ENCODE measurements at regions not wholly inside any gene's neighbourhood (a gene's known extent, or its start where the extent isn't known, plus 50 kb on each side); places are given as distances from the start of the nearest gene placed in this dataset.
A peak's percentile ranks its signal among the peaks of the same experiment; 100 is the strongest.

- DNase-seq (ENCODE audit: low spot score): no peak
Observed at GRCh38 chr13:54884682-54885081, 1856.1 kb downstream of the OLFM4 start.

GRCh38 chr13:54890976-54891375 is 1862.4 kb downstream of the OLFM4 start:
- DNase-seq (ENCODE audit: low spot score): no peak

- DNase-seq (ENCODE audit: low spot score): no peak
Observed at GRCh38 chr13:54901316-54901715, 1872.7 kb downstream of the OLFM4 start.

GRCh38 chr13:54912367-54912766 is 1883.8 kb downstream of the OLFM4 start:
- no peak for DNase-seq (ENCODE audit: low spot score)

- DNase-seq (ENCODE audit: low spot score): no peak
Observed at GRCh38 chr13:54913668-54914067, 1885.1 kb downstream of the OLFM4 start.

GRCh38 chr13:54927538-54927937 is 1898.9 kb downstream of the OLFM4 start:
- no peak for DNase-seq (ENCODE audit: low spot score)

GRCh38 chr13:54928071-54928470 is 1899.5 kb downstream of the OLFM4 start:
- no peak for DNase-seq (ENCODE audit: low spot score)

GRCh38 chr13:54934121-54934520 is 1905.5 kb downstream of the OLFM4 start:
- DNase-seq (ENCODE audit: low spot score): no peak

- DNase-seq (ENCODE audit: low spot score): no peak
Observed at GRCh38 chr13:54945973-54946372, 1917.4 kb downstream of the OLFM4 start.

- DNase-seq (ENCODE audit: low spot score): no peak
Observed at GRCh38 chr13:54949735-54950134, 1921.1 kb downstream of the OLFM4 start.

GRCh38 chr13:54950546-54950945 is 1921.9 kb downstream of the OLFM4 start:
- no peak for DNase-seq (ENCODE audit: low spot score)

- DNase-seq (ENCODE audit: low spot score): no peak
Observed at GRCh38 chr13:54953786-54954185, 1925.2 kb downstream of the OLFM4 start.

GRCh38 chr13:54958781-54959180 is 1930.2 kb downstream of the OLFM4 start:
- DNase-seq (ENCODE audit: low spot score): no peak

- no peak for DNase-seq (ENCODE audit: low spot score)
Observed at GRCh38 chr13:54965881-54966280, 1937.3 kb downstream of the OLFM4 start.

- no peak for DNase-seq (ENCODE audit: low spot score)
Observed at GRCh38 chr13:54972838-54973237, 1944.2 kb downstream of the OLFM4 start.

- DNase-seq (ENCODE audit: low spot score): no peak
Observed at GRCh38 chr13:54975676-54976075, 1947.1 kb downstream of the OLFM4 start.

- no peak for DNase-seq (ENCODE audit: low spot score)
Observed at GRCh38 chr13:54980651-54981050, 1952.0 kb downstream of the OLFM4 start.

- DNase-seq (ENCODE audit: low spot score): peak; percentile 10
Observed at GRCh38 chr13:54989418-54989817, 1960.8 kb downstream of the OLFM4 start.

GRCh38 chr13:54999399-54999907 is 1970.8 kb downstream of the OLFM4 start:
- DNase-seq (ENCODE audit: low spot score): no peak

- DNase-seq (ENCODE audit: low spot score): no peak
Observed at GRCh38 chr13:55000043-55000442, 1971.4 kb downstream of the OLFM4 start.

GRCh38 chr13:55000844-55001243 is 1972.2 kb downstream of the OLFM4 start:
- no peak for DNase-seq (ENCODE audit: low spot score)

- DNase-seq (ENCODE audit: low spot score): no peak
Observed at GRCh38 chr13:55001881-55002280, 1973.3 kb downstream of the OLFM4 start.

- DNase-seq (ENCODE audit: low spot score): no peak
Observed at GRCh38 chr13:55007681-55008080, 1979.1 kb downstream of the OLFM4 start.

- DNase-seq (ENCODE audit: low spot score): no peak
Observed at GRCh38 chr13:55013051-55013450, 1984.4 kb downstream of the OLFM4 start.

- DNase-seq (ENCODE audit: low spot score): no peak
Observed at GRCh38 chr13:55029280-55029679, 2000.7 kb downstream of the OLFM4 start.

Measured in HuH-7 (cell line).